WERI-Rb-1 (cell line): ENCODE measurements at regions not wholly inside any gene's neighbourhood (a gene's known extent, or its start where the extent isn't known, plus 50 kb on each side); places are given as distances from the start of the nearest gene placed in this dataset.
"Not testable (repeated sequence)": the region's sequence is repeated elsewhere in the genome, so short reads cannot be mapped to it uniquely, and the experiment has no call there.

Experiments used
- DNase-seq: peaks from one replicate; pipeline ENCODE4 v3.0.0-alpha.2; 2020
- H3K27ac ChIP-seq: fragments of 250-450 bp; sonication (Bioruptor Pico); 2 replicates; pipeline ENCODE4 v1.5.1; 2020; ENCODE audit warnings: mild to moderate bottlenecking, moderate library complexity
- H3K27me3 ChIP-seq: fragments of 250-450 bp; sonication (Bioruptor Pico); 2 replicates; pipeline ENCODE4 v1.5.1; 2021; ENCODE audit warnings: mild to moderate bottlenecking, low read depth, moderate library complexity; ENCODE audit not compliant: insufficient read depth, severe bottlenecking
- H3K36me3 ChIP-seq: fragments of 250-450 bp; sonication (Bioruptor Pico); 2 replicates; pipeline ENCODE4 v1.5.1; 2020; ENCODE audit warnings: mild to moderate bottlenecking, moderate library complexity
- H3K4me3 ChIP-seq: 2 replicates; pipeline ENCODE4 v1.5.1; 2011; ENCODE audit warnings: low read depth, mild to moderate bottlenecking, control low read depth, low read length
- H3K9me3 ChIP-seq: fragments of 250-450 bp; sonication (Bioruptor Pico); 2 replicates; pipeline ENCODE4 v1.5.1; 2021; ENCODE audit warnings: mild to moderate bottlenecking, moderate library complexity; ENCODE audit not compliant: severe bottlenecking
- TF ChIP-seq, protein P1 (sequence below): IDR thresholded peaks from 2 replicates; pipeline ENCODE4 v1.5.1; 2011; ENCODE audit warnings: low read depth, mild to moderate bottlenecking, control low read depth, inconsistent platforms, low read length

DNA sequence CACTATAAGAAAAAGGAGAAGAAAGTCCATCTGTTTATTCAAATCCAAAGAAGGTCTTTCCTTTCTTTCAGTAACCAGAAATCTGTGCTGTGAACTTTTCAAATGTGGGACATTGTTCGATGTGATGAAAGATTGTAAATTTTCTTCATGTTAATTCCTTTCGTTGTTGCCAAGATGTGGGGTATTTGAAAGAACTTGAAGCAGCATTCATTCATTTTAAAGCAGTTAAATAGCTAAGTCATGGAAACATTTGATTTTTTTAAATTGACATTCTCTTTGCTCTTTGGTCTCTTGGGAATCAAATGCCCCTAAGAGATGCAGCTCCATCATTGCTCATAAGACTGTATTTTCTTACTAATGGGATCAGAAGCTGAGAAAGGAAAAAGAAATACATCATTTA, 93.7 kb upstream of the EHBP1 start:
- DNase-seq: no peak

DNA sequence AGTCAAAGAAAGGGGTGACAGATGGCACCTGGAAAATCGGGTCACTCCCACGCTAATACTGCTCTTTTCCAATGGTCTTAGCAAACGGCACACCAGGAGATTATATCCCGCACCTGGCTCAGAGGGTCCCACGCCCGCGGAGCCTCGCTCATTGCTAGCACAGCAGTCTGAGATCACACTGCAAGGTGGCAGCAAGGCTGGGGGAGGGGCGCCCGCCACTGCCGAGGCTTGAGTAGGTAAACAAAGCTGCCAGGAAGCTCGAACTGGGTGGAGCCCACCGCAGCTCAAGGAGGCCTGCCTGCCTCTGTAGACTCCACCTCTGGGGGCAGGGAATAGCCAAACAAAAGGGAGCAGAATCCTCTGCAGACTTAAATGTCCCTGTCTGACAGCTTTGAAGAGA, 99.5 kb upstream of the TMEM17 start:
- H3K4me3 ChIP-seq, H3K27ac ChIP-seq, H3K36me3 ChIP-seq, DNase-seq, H3K27me3 ChIP-seq: not testable (repeated sequence)
- H3K9me3 ChIP-seq: peaks cover 14% of the 10 kb centered on the region

More for the DNA sequence above, 93.7 kb upstream of the EHBP1 start:
- Histone ChIP-seq H3K4me3 (no peak overlapping the region), H3K9me3 (peaks cover 7% of the 10 kb centered on the region), H3K36me3 (no peaks in the 10 kb centered on the region), H3K27ac (no peak overlapping the region), H3K27me3 (no peaks in the 10 kb centered on the region)
- TF ChIP-seq, protein P1, sequence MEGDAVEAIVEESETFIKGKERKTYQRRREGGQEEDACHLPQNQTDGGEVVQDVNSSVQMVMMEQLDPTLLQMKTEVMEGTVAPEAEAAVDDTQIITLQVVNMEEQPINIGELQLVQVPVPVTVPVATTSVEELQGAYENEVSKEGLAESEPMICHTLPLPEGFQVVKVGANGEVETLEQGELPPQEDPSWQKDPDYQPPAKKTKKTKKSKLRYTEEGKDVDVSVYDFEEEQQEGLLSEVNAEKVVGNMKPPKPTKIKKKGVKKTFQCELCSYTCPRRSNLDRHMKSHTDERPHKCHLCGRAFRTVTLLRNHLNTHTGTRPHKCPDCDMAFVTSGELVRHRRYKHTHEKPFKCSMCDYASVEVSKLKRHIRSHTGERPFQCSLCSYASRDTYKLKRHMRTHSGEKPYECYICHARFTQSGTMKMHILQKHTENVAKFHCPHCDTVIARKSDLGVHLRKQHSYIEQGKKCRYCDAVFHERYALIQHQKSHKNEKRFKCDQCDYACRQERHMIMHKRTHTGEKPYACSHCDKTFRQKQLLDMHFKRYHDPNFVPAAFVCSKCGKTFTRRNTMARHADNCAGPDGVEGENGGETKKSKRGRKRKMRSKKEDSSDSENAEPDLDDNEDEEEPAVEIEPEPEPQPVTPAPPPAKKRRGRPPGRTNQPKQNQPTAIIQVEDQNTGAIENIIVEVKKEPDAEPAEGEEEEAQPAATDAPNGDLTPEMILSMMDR: no peak

DNA sequence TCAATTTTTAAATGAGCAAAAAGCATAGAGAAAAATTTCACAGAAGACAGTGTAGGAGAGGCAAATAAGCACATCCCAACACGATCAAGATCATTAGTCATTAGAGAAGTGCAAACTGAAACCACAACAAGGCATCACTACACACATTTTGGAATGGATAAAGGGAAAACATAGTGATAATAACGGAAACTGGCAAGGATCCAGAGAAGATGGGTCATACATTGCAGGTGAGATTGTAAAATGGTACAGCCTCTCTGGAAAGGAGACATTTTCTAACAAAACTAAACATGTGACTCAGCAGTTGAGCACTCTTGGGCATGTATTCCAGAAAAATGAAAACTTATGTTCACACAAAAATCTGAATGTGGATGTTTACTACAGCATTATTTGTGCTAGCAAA, 98.3 kb upstream of the TMEM17 start:
- no peaks in the 10 kb centered on the region for H3K27me3 ChIP-seq
- TF ChIP-seq, protein P1: no peak

DNA sequence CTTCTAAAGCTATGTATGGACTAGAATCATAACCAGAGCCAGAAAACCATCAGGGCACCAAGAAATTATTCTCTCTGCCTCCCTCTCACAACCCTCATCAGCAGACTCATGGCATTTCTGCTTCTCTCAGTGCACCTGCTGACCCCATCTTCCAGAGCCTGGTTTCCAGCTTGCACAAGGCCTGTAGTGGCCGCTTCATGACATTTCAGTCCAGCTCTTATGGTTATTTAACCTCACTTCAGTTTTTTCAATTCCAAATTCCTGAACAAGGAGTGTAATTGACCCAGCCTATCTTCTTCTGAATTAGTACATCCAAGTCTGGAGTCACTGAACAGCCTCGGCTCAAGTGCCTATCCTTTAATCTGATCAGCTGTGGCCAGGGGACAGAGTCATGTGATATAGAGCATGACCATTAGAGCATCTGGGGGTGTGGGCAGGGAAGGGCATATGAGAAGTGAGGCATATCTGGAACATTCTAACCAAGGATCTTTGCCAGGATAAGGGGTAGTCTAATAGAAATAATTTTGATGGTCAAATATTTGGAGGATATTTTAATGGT, 97.2 kb upstream of the TMEM17 start:
- no peaks in the 10 kb centered on the region for H3K36me3 ChIP-seq
- peaks cover 8% of the 10 kb centered on the region for H3K9me3 ChIP-seq
- no peaks in the 10 kb centered on the region for H3K27me3 ChIP-seq
- TF ChIP-seq, protein P1: no peak
- H3K4me3 ChIP-seq: no peak overlapping the region
- no peak overlapping the region for H3K27ac ChIP-seq
- no peak for DNase-seq

More for the DNA sequence above, 98.3 kb upstream of the TMEM17 start:
- DNase-seq: no peak
- no peaks in the 10 kb centered on the region for H3K36me3 ChIP-seq
- no peak overlapping the region for H3K4me3 ChIP-seq
- H3K27ac ChIP-seq: no peak overlapping the region
- peaks cover 8% of the 10 kb centered on the region for H3K9me3 ChIP-seq

DNA sequence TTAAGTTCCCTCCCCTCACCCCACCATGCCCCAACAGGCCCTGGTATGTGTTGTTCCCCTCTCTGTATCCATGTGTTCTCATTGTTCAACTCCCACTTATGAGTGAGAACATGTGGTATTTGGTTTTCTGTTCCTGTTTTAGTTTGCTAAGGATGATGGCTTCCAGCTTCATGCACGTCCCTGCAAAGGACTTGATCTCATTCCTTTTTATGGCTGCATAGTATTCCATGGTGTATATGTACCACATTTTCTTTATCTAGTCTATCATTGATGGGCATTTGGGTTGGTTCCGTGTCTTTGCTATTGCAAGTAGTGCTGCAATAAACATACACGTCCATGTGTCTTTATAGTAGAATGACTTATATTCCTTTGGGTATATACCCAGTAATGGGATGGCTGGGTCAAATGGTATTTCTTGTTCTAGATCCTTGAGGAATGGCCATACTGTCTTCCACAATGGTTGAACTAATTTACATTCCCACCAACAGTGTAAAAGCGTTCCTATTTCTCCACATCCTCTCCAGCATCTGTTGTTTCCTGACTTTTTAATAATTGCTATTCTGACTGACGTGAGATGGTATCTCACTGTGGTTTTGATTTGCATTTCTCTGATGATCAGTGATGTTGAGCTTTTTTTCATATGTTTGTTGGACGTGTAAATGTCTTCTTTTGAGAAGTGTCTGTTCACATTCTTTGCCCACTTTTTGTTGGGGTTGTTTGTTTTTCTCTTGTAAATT, 93.8 kb upstream of the TMEM17 start:
- H3K27ac ChIP-seq, H3K27me3 ChIP-seq, H3K4me3 ChIP-seq, DNase-seq, H3K9me3 ChIP-seq, H3K36me3 ChIP-seq: not testable (repeated sequence)

DNA sequence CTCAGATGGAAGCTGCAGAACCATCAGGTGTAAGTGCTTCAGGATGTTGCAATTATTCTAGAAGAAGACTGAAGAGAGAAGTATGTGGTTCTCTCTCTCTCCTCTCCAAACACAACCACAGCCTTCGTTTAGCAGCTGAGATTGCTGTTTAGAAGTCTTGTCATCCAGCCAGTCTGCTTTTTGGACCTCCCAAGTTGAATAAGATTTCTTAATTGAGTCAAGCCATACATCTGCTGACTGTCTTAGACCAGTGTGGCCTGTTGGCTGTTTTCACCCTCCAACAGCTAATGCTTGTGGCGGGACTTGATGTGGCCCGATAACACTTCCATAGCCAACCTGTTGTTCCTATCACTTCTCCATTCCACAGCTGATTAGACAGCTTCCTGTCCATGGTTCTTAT, 91.3 kb upstream of the TMEM17 start:
- Histone ChIP-seq H3K27ac (no peak overlapping the region), H3K36me3 (no peaks in the 10 kb centered on the region), H3K27me3 (no peaks in the 10 kb centered on the region), H3K9me3 (peaks cover 2% of the 10 kb centered on the region), H3K4me3 (no peak overlapping the region)
- DNase-seq: no peak
- TF ChIP-seq, protein P1: no peak
